ENCODE measurements at regions not wholly inside any gene's neighbourhood (a gene's known extent, or its start where the extent isn't known, plus 50 kb on each side); places are given as distances from the start of the nearest gene placed in this dataset.

- Histone ChIP-seq H3K27me3 (replicated peaks; ENCODE audit: insufficient read depth, low read length) (peaks cover 94% of the 10 kb centered on the region), H3K9me2 (replicated peaks; ENCODE audit: insufficient read depth, low read length) (no peaks in the 10 kb centered on the region), H4K20me1 (ENCODE audit: insufficient read depth, low read length) (no peaks in the 10 kb centered on the region), H3K27ac (ENCODE audit: low read length) (no peak overlapping the region), H3K79me2 (ENCODE audit: low read length) (no peaks in the 10 kb centered on the region), H3K4me1 (ENCODE audit: low read length) (no peaks in the 10 kb centered on the region), H3K36me3 (replicated peaks; ENCODE audit: insufficient read depth, low read length) (no peaks in the 10 kb centered on the region), H3K9ac (ENCODE audit: low read length) (no peak overlapping the region), H3K4me3 (ENCODE audit: low read length) (no peak overlapping the region), H3F3A (ENCODE audit: insufficient read depth, low read length) (no peaks in the 10 kb centered on the region), H2AFZ (ENCODE audit: low read length) (no peak overlapping the region), H3K9me3 (replicated peaks; ENCODE audit: insufficient read depth, low read length) (no peaks in the 10 kb centered on the region), H3K4me2 (ENCODE audit: low read depth, low read length) (no peak overlapping the region)
- TF ChIP-seq EZH2phosphoT487 (IDR thresholded peaks at IDR 0.05; ENCODE audit: low read length) (no peak), EZH2 (optimal IDR thresholded peaks at IDR 0.05; ENCODE audit: low read depth, low read length) (no peak), CTCF (IDR thresholded peaks at IDR 0.05; ENCODE audit: low read length) (no peak)
- no peak for DNase-seq
These were observed 147.3 kb upstream of the WNT4 start for GRCh38 chr1:22290157-22290556.

GRCh38 chr1:22290611-22291010, 147.7 kb upstream of the WNT4 start:
- Histone ChIP-seq H3K9me2 (replicated peaks; ENCODE audit: insufficient read depth, low read length) (no peaks in the 10 kb centered on the region), H3K79me2 (ENCODE audit: low read length) (no peaks in the 10 kb centered on the region), H3K9ac (ENCODE audit: low read length) (no peak overlapping the region), H3K4me2 (ENCODE audit: low read depth, low read length) (no peak overlapping the region), H3F3A (ENCODE audit: insufficient read depth, low read length) (no peaks in the 10 kb centered on the region), H2AFZ (ENCODE audit: low read length) (no peak overlapping the region), H3K27ac (ENCODE audit: low read length) (no peak overlapping the region), H4K20me1 (ENCODE audit: insufficient read depth, low read length) (no peaks in the 10 kb centered on the region), H3K27me3 (replicated peaks; ENCODE audit: insufficient read depth, low read length) (peaks cover 94% of the 10 kb centered on the region), H3K4me1 (ENCODE audit: low read length) (no peaks in the 10 kb centered on the region), H3K9me3 (replicated peaks; ENCODE audit: insufficient read depth, low read length) (no peaks in the 10 kb centered on the region), H3K36me3 (replicated peaks; ENCODE audit: insufficient read depth, low read length) (no peaks in the 10 kb centered on the region), H3K4me3 (ENCODE audit: low read length) (no peak overlapping the region)
- DNase-seq, result no peak
- no peak for TF ChIP-seq CTCF (IDR thresholded peaks at IDR 0.05; ENCODE audit: low read length)
- TF ChIP-seq EZH2phosphoT487 (IDR thresholded peaks at IDR 0.05; ENCODE audit: low read length), result no peak
- TF ChIP-seq EZH2 (optimal IDR thresholded peaks at IDR 0.05; ENCODE audit: low read depth, low read length), result no peak

- Histone ChIP-seq H3K4me2 (ENCODE audit: low read depth, low read length) (no peak overlapping the region), H3F3A (ENCODE audit: insufficient read depth, low read length) (no peaks in the 10 kb centered on the region), H3K36me3 (replicated peaks; ENCODE audit: insufficient read depth, low read length) (no peaks in the 10 kb centered on the region), H2AFZ (ENCODE audit: low read length) (no peak overlapping the region), H3K4me3 (ENCODE audit: low read length) (no peak overlapping the region), H4K20me1 (ENCODE audit: insufficient read depth, low read length) (no peaks in the 10 kb centered on the region), H3K79me2 (ENCODE audit: low read length) (no peaks in the 10 kb centered on the region), H3K27ac (ENCODE audit: low read length) (no peak overlapping the region), H3K27me3 (replicated peaks; ENCODE audit: insufficient read depth, low read length) (peaks cover 95% of the 10 kb centered on the region), H3K9me3 (replicated peaks; ENCODE audit: insufficient read depth, low read length) (no peaks in the 10 kb centered on the region), H3K9ac (ENCODE audit: low read length) (no peak overlapping the region), H3K4me1 (ENCODE audit: low read length) (no peaks in the 10 kb centered on the region), H3K9me2 (replicated peaks; ENCODE audit: insufficient read depth, low read length) (no peaks in the 10 kb centered on the region)
- DNase-seq, result no peak
- TF ChIP-seq CTCF (IDR thresholded peaks at IDR 0.05; ENCODE audit: low read length) (no peak), EZH2 (optimal IDR thresholded peaks at IDR 0.05; ENCODE audit: low read depth, low read length) (no peak), EZH2phosphoT487 (IDR thresholded peaks at IDR 0.05; ENCODE audit: low read length) (no peak)
These were observed 148.2 kb upstream of the WNT4 start for GRCh38 chr1:22291057-22291456.

Measured in MM.1S (cell line).